Mucosa of descending colon (tissue), 3 donors: ENCODE measurements at regions not wholly inside any gene's neighbourhood (a gene's known extent, or its start where the extent isn't known, plus 50 kb on each side); places are given as distances from the start of the nearest gene placed in this dataset.

ENCODE experiments used
- ATAC-seq: fragments of 200-7000 bp; cut with Tn5 transposase; one replicate; pipeline ENCODE4 v1.9.1; 2020; ENCODE audit warnings: mild to moderate bottlenecking, moderate library complexity
- DNase-seq, 3 donors: peaks; one replicate each; pipeline ENCODE4 v3.0.0-alpha.2; 2020
- H3K36me3 ChIP-seq: fragments of 200-600 bp; one replicate; pipeline ENCODE4 v1.8.0; 2021; ENCODE audit warnings: low read depth, mild to moderate bottlenecking
- H3K4me1 ChIP-seq: fragments of 200-600 bp; one replicate; pipeline ENCODE4 v1.8.0; 2021; ENCODE audit warnings: low read depth, mild to moderate bottlenecking
- H3K4me3 ChIP-seq: fragments of 200-600 bp; one replicate; pipeline ENCODE4 v1.8.0; 2021; ENCODE audit warnings: mild to moderate bottlenecking
- H3K9me3 ChIP-seq: fragments of 200-600 bp; one replicate; pipeline ENCODE4 v1.8.0; 2021; ENCODE audit warnings: mild to moderate bottlenecking
- intact Hi-C, 2 donors: fragments of 100-400 bp; cut with DNase I in 1 of 2; cut with micrococcal nuclease in 1 of 2; formaldehyde crosslinking; loops; one replicate each; pipeline versions ENCODE4 v1.11.0 to v1.11.1; 2022; cut with DNase I, micrococcal nuclease
- TF ChIP-seq, protein P1 (sequence below): fragments of 200-600 bp; IDR thresholded peaks from one replicate; pipeline ENCODE4 v1.8.0; 2022; ENCODE audit warnings: antibody characterized with exemption, mild to moderate bottlenecking
- donor health status: DM: no; HTN: no; CAD: no; lungs with moderate emphysema.
- donor health status: DM: no; HTN: no; CAD: no.
- donor health status: DM: no; HTN: yes; CAD: no.

DNA sequence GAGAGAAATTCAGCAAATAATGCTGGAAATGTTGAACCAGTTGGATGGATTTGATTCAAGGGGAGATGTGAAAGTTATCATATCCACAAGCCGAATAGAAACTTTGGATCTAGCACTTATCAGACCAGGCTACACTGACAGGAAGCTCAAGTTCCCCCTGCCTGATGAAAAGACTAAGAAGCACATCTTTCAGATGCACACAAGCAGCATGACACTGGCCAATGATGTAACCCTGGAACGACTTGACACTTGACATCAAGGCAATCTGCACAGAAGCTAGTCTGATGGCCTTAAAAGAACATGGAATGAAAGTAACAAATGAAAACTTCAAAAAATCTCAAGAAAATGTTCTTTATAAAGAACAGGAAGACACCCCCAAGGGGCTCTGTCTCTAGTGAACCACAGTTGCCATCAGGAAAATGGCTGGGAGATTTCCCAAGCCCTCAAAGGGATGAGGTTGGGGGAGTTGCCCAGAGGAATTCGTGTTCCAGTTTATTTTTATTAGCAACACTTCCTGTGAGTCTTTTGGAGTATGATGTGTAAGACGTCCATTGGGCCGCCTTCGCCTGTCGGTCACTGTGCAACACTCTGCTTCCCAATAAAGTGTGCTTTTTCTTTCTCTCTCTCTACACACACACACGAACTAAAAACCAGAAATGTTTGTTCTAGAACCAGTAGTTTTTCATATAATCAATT is 200.0 kb downstream of the HIBADH start:
- no peak for DNase-seq
- TF ChIP-seq, protein P1, sequence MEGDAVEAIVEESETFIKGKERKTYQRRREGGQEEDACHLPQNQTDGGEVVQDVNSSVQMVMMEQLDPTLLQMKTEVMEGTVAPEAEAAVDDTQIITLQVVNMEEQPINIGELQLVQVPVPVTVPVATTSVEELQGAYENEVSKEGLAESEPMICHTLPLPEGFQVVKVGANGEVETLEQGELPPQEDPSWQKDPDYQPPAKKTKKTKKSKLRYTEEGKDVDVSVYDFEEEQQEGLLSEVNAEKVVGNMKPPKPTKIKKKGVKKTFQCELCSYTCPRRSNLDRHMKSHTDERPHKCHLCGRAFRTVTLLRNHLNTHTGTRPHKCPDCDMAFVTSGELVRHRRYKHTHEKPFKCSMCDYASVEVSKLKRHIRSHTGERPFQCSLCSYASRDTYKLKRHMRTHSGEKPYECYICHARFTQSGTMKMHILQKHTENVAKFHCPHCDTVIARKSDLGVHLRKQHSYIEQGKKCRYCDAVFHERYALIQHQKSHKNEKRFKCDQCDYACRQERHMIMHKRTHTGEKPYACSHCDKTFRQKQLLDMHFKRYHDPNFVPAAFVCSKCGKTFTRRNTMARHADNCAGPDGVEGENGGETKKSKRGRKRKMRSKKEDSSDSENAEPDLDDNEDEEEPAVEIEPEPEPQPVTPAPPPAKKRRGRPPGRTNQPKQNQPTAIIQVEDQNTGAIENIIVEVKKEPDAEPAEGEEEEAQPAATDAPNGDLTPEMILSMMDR: no peak
- H3K4me3 ChIP-seq: no peak overlapping the region
- intact Hi-C loops: no loop called here
- no peaks in the 10 kb centered on the region for H3K4me1 ChIP-seq
- no peaks in the 10 kb centered on the region for H3K9me3 ChIP-seq
- no peak for ATAC-seq
- no peaks in the 10 kb centered on the region for H3K36me3 ChIP-seq

DNA sequence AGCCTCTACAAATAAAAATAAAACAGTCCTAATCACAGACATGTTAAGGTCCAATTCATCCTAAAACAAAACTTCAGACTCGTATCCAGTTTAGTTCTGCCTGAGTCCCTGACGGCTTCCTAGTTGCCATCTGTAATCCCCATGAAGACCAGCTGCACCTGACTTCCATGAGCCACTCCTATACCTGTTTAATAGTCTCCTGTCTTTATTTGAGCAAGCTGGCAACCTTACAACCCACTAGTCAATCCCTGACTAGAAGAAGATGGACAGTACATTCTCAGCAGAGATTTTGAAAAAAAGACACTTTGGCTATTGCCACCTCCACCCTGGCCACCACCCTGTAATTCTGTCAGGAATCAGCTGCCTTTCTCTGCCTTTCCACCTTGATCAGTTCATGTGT is 197.7 kb downstream of the HIBADH start:
- DNase-seq (peak in 1 of 3 donors; percentile 8), ATAC-seq (peak; percentile 56)
- intact Hi-C loops: no loop called here
- Histone ChIP-seq H3K9me3 (no peaks in the 10 kb centered on the region), H3K4me3 (no peak overlapping the region), H3K4me1 (no peaks in the 10 kb centered on the region), H3K36me3 (no peaks in the 10 kb centered on the region)
- TF ChIP-seq, protein P1: no peak

DNA sequence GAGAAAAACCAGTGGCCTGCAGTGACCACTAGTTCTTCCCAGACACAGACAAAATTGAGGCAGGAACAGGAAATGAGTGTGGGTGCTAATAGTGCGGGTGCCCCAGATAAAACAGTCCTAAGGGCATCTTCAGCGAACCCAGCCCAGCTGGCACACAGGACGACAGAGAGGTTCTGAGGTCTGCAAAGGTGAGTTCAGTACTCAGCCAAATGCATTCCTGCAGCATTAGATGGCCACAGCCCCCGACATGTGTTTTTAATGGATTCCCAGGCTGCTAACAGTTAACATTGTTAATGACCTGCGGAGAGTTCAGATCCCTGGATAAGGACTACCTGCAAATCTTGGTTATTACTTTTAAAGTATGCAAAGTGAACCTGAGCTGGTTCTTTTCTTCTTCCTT is 196.0 kb downstream of the HIBADH start:
- TF ChIP-seq, protein P1: no peak
- H3K36me3 ChIP-seq: no peaks in the 10 kb centered on the region
- DNase-seq (no peak), ATAC-seq (no peak)
- intact Hi-C loops: no loop called here
- H3K9me3 ChIP-seq: no peaks in the 10 kb centered on the region
- H3K4me3 ChIP-seq: no peak overlapping the region
- no peaks in the 10 kb centered on the region for H3K4me1 ChIP-seq

DNA sequence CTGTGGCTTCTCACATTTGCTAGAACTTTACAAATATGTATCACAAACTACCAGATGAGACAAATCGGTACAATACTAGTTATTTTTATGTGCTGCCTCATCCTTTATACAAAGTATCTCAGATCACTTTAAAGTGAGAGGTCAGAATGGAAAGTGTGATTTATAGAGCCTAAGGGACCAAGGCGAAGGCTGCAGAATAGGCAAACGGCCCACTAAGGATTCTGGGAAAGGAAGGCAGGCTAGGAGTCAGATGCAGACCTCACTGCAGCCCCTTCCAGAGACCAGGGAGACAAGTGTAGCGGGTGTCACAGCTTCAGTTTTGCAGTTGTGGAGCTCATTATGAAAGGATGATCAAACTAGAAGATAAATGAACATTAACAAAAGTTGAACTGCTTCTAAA is 190.6 kb downstream of the HIBADH start:
- no peak for DNase-seq
- intact Hi-C loops: no loop called here
- ATAC-seq: no peak
- Histone ChIP-seq H3K9me3 (no peaks in the 10 kb centered on the region), H3K4me1 (no peaks in the 10 kb centered on the region), H3K36me3 (no peaks in the 10 kb centered on the region), H3K4me3 (no peak overlapping the region)
- TF ChIP-seq, protein P1: no peak
